ENCODE measurements at regions not wholly inside any gene's neighbourhood (a gene's known extent, or its start where the extent isn't known, plus 50 kb on each side); places are given as distances from the start of the nearest gene placed in this dataset.

GRCh38 chr17:36686123-36686669 lies 84.8 kb downstream of the MRM1 start:
- no peak for TF ChIP-seq SIN3A (IDR thresholded peaks at IDR 0.05; ENCODE audit: borderline replicate concordance, insufficient read depth, low read length)
- no peak for TF ChIP-seq FOXP2 (optimal IDR thresholded peaks at IDR 0.05; ENCODE audit: borderline replicate concordance, extremely low read depth, extremely low read length, insufficient read depth)
- TF ChIP-seq POLR2AphosphoS5 (IDR thresholded peaks at IDR 0.05; ENCODE audit: low read depth, low read length): no peak
- TF ChIP-seq TAF1 (IDR thresholded peaks at IDR 0.05; ENCODE audit: borderline replicate concordance, insufficient read depth, low read length): no peak
- TF ChIP-seq REST (IDR thresholded peaks at IDR 0.05; ENCODE audit: insufficient read depth in 1 of 2, low read depth in 2 of 2, low read length in 2 of 2): no peak

GRCh38 chr17:36687736-36688135 lies 86.4 kb downstream of the MRM1 start:
- TF ChIP-seq REST (IDR thresholded peaks at IDR 0.05; ENCODE audit: insufficient read depth in 1 of 2, low read depth in 2 of 2, low read length in 2 of 2): no peak
- TF ChIP-seq FOXP2 (optimal IDR thresholded peaks at IDR 0.05; ENCODE audit: borderline replicate concordance, extremely low read depth, extremely low read length, insufficient read depth): no peak
- TF ChIP-seq POLR2AphosphoS5 (IDR thresholded peaks at IDR 0.05; ENCODE audit: low read depth, low read length): no peak

GRCh38 chr17:36689089-36689667 lies 87.8 kb downstream of the MRM1 start:
- TF ChIP-seq SIN3A (IDR thresholded peaks at IDR 0.05; ENCODE audit: borderline replicate concordance, insufficient read depth, low read length) (no peak), FOXP2 (optimal IDR thresholded peaks at IDR 0.05; ENCODE audit: borderline replicate concordance, extremely low read depth, extremely low read length, insufficient read depth) (no peak), POLR2AphosphoS5 (IDR thresholded peaks at IDR 0.05; ENCODE audit: low read depth, low read length) (no peak), TAF1 (IDR thresholded peaks at IDR 0.05; ENCODE audit: borderline replicate concordance, insufficient read depth, low read length) (no peak), REST (IDR thresholded peaks at IDR 0.05; ENCODE audit: insufficient read depth in 1 of 2, low read depth in 2 of 2, low read length in 2 of 2) (no peak)

- TF ChIP-seq SIN3A (IDR thresholded peaks at IDR 0.05; ENCODE audit: borderline replicate concordance, insufficient read depth, low read length) (no peak), REST (IDR thresholded peaks at IDR 0.05; ENCODE audit: insufficient read depth in 1 of 2, low read depth in 2 of 2, low read length in 2 of 2) (no peak), POLR2AphosphoS5 (IDR thresholded peaks at IDR 0.05; ENCODE audit: low read depth, low read length) (no peak), TAF1 (IDR thresholded peaks at IDR 0.05; ENCODE audit: borderline replicate concordance, insufficient read depth, low read length) (no peak), FOXP2 (optimal IDR thresholded peaks at IDR 0.05; ENCODE audit: borderline replicate concordance, extremely low read depth, extremely low read length, insufficient read depth) (no peak)
Measured at GRCh38 chr17:36690190-36690589, 88.8 kb downstream of the MRM1 start.
